GM12875 (cell line): ENCODE measurements at regions not wholly inside any gene's neighbourhood (a gene's known extent, or its start where the extent isn't known, plus 50 kb on each side); places are given as distances from the start of the nearest gene placed in this dataset.

ENCODE experiments used
- H3K4me3 ChIP-seq: one replicate; pipeline ENCODE4 v1.5.1; 2011; ENCODE audit warnings: low read depth, low read length, control low read depth
- CTCF ChIP-seq: IDR thresholded peaks from 2 replicates; pipeline ENCODE4 v1.5.1; 2011; ENCODE audit warnings: low read depth, mild to moderate bottlenecking, control low read depth, inconsistent platforms, low read length, moderate library complexity, borderline replicate concordance; ENCODE audit not compliant: insufficient read depth

GRCh38 chr14:98573082-98573481 is 698.9 kb downstream of the BCL11B start:
- no peak for TF ChIP-seq CTCF

GRCh38 chr14:98576463-98576862 is 695.5 kb downstream of the BCL11B start:
- no peak overlapping the region for H3K4me3 ChIP-seq

More at GRCh38 chr14:98573082-98573481, 698.9 kb downstream of the BCL11B start:
- H3K4me3 ChIP-seq, result no peak overlapping the region

GRCh38 chr14:98578204-98578603 is 693.8 kb downstream of the BCL11B start:
- H3K4me3 ChIP-seq, result no peak overlapping the region
- TF ChIP-seq CTCF, result no peak

More at GRCh38 chr14:98576463-98576862, 695.5 kb downstream of the BCL11B start:
- TF ChIP-seq CTCF, result no peak

- H3K4me3 ChIP-seq, result no peak overlapping the region
- no peak for TF ChIP-seq CTCF
Observed at GRCh38 chr14:98579140-98579539, 692.9 kb downstream of the BCL11B start.

GRCh38 chr14:98580131-98580678 is 691.8 kb downstream of the BCL11B start:
- TF ChIP-seq CTCF, result no peak

GRCh38 chr14:98582276-98582675 is 689.7 kb downstream of the BCL11B start:
- no peak overlapping the region for H3K4me3 ChIP-seq
- no peak for TF ChIP-seq CTCF

More at GRCh38 chr14:98580131-98580678, 691.8 kb downstream of the BCL11B start:
- H3K4me3 ChIP-seq, result no peak overlapping the region

- TF ChIP-seq CTCF, result no peak
- H3K4me3 ChIP-seq, result no peak overlapping the region
Observed at GRCh38 chr14:98591161-98591560, 680.8 kb downstream of the BCL11B start.
